SK-N-MC (cell line): ENCODE measurements at regions not wholly inside any gene's neighbourhood (a gene's known extent, or its start where the extent isn't known, plus 50 kb on each side); places are given as distances from the start of the nearest gene placed in this dataset.
"Not testable (repeated sequence)": the region's sequence is repeated elsewhere in the genome, so short reads cannot be mapped to it uniquely, and the experiment has no call there.

Source experiments
- DNase-seq: peaks from one replicate; pipeline ENCODE4 v3.0.0-alpha.2; 2011; ENCODE audit warnings: low read depth, low spot score
- H3K27ac ChIP-seq: fragments of 200-600 bp; sonication (generic); 2 replicates; pipeline ENCODE4 v1.5.1; 2016; ENCODE audit warnings: mixed run types
- H3K36me3 ChIP-seq: fragments of 200-600 bp; sonication (generic); 2 replicates; pipeline ENCODE4 v1.6.1; 2017; ENCODE audit warnings: antibody characterized with exemption, low read length, mixed read lengths; ENCODE audit not compliant: insufficient read depth
- H3K4me3 ChIP-seq: fragments of 200-600 bp; sonication (generic); 2 replicates; pipeline ENCODE4 v1.5.1; 2016
- H3K9ac ChIP-seq: fragments of 200-600 bp; sonication (generic); 2 replicates; pipeline ENCODE4 v1.8.0; 2017; ENCODE audit warnings: mixed run types, mixed read lengths; ENCODE audit not compliant: insufficient read length
- H3K9me3 ChIP-seq: fragments of 200-600 bp; sonication (generic); 2 replicates; pipeline ENCODE4 v1.6.1; 2017; ENCODE audit warnings: low read depth, mild to moderate bottlenecking, antibody characterized with exemption, low read length, moderate library complexity, mixed read lengths
- EZH2 ChIP-seq: fragments of 200-600 bp; sonication (generic); IDR thresholded peaks from one replicate; pipeline ENCODE4 v1.6.1; 2017; ENCODE audit warnings: antibody characterized with exemption
- FOXP2 ChIP-seq: optimal IDR thresholded peaks from 2 replicates; pipeline ENCODE3; 2011; ENCODE audit warnings: mild to moderate bottlenecking, moderate library complexity; ENCODE audit not compliant: insufficient read depth; ENCODE audit errors: extremely low read length, control extremely low read depth
- POLR2AphosphoS5 ChIP-seq: IDR thresholded peaks from 2 replicates; pipeline ENCODE4 v1.6.1; 2012; ENCODE audit warnings: mild to moderate bottlenecking, low read depth, low read length, borderline replicate concordance

DNA sequence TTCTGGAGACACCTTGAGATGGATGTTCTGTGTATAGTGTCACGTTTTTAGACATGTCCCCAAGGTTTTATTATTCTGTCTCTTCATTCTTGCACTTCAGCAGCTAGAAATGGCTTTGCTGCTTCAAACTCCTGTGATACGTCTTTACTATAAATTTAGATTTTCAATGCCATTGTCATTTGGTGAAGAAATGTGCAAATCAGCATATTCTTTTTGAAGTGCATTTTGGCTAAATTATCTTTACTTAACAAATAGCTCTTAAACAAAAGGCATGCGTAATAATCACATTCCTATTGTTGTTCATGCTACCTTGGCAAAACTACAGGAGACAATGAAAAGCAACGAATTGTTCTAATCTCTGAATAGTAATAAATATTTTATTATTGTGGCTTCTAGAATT is 502.9 kb upstream of the SYT1 start:
- Histone ChIP-seq H3K36me3 (no peaks in the 10 kb centered on the region), H3K9ac (no peak overlapping the region), H3K9me3 (no peaks in the 10 kb centered on the region), H3K4me3 (no peak overlapping the region), H3K27ac (no peak overlapping the region)
- TF ChIP-seq EZH2 = no peak
- TF ChIP-seq FOXP2 = no peak
- TF ChIP-seq POLR2AphosphoS5 = no peak
- no peak for DNase-seq

DNA sequence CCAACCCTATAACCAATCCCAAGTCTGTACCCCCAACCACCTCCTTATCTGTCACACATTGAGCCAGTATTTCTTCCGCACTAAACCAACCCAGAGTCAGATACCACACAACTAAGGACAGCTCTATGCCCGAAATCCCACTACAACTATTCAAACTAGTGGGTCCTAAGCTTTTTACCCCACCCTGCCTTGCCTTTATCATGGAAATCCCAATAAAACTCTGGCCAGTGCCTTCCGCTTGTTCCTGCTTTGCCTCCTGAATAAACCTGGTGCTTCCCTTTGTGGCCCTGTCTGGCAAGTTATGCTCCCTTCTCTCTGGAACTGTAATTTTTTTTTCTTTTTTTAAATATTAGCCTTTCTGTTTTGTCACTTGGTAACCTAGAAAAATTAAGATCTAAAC is 493.3 kb upstream of the SYT1 start:
- no peak for DNase-seq
- Histone ChIP-seq H3K27ac (no peak overlapping the region), H3K36me3 (no peaks in the 10 kb centered on the region), H3K9ac (no peak overlapping the region), H3K9me3 (no peaks in the 10 kb centered on the region), H3K4me3 (no peak overlapping the region)
- TF ChIP-seq FOXP2 = no peak
- no peak for TF ChIP-seq POLR2AphosphoS5
- no peak for TF ChIP-seq EZH2

DNA sequence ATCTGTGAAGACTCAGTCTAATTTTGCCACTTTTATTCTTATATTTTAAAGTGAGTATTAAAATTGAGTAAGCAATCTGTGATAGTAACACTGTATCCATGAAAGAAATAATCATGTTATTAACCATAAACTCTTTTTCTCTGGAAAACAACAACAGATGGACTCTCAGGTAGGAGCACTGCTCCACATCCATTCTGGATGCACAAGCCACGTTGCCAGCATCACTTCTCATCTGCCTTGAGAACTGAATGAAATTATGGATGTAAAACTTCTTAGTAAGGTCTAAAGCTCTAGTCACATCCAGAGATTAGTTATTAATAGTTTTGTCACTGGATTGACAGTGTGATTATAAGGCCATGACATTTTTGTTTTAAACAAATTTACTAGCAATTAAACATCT is 489.1 kb upstream of the SYT1 start:
- Histone ChIP-seq H3K27ac (no peak overlapping the region), H3K9me3 (no peaks in the 10 kb centered on the region), H3K36me3 (no peaks in the 10 kb centered on the region), H3K4me3 (no peak overlapping the region), H3K9ac (no peak overlapping the region)
- no peak for DNase-seq
- TF ChIP-seq POLR2AphosphoS5 = no peak
- no peak for TF ChIP-seq FOXP2
- no peak for TF ChIP-seq EZH2

DNA sequence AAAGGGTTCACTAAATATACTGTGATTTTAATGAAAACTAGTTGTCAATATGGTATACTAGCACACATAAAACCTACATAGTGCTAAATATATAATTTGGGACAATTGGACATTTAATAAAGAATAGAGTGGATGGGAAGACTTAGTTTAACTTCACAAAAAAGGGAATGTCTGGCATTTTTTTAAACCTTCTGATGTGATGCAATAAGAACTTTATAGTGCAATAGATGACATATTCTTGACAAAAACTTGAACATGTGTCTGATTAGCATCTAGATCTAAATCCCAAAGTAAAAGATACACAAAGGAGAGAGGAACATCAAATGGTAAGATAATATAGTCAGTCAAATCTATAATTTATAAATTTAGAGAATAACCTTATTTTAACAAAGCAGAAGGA is 488.3 kb upstream of the SYT1 start:
- Histone ChIP-seq H3K27ac (no peak overlapping the region), H3K9ac (no peak overlapping the region), H3K9me3 (no peaks in the 10 kb centered on the region), H3K4me3 (no peak overlapping the region), H3K36me3 (no peaks in the 10 kb centered on the region)
- no peak for DNase-seq
- TF ChIP-seq POLR2AphosphoS5 = no peak
- TF ChIP-seq EZH2 = no peak
- TF ChIP-seq FOXP2 = no peak

GRCh38 chr12:78379065-78379464 is 485.5 kb upstream of the SYT1 start:
- not testable (repeated sequence) for H3K36me3 ChIP-seq, H3K4me3 ChIP-seq, H3K9ac ChIP-seq, H3K27ac ChIP-seq, H3K9me3 ChIP-seq, DNase-seq

GRCh38 chr12:78383414-78383813 is 481.2 kb upstream of the SYT1 start:
- Histone ChIP-seq H3K9me3 (no peaks in the 10 kb centered on the region; the same call in 1 of the 2 replicates), H3K4me3 (no peak overlapping the region), H3K9ac (no peak overlapping the region), H3K36me3 (no peaks in the 10 kb centered on the region), H3K27ac (no peak overlapping the region)
- no peak for DNase-seq
- TF ChIP-seq EZH2 = no peak
- no peak for TF ChIP-seq POLR2AphosphoS5
- no peak for TF ChIP-seq FOXP2

DNA sequence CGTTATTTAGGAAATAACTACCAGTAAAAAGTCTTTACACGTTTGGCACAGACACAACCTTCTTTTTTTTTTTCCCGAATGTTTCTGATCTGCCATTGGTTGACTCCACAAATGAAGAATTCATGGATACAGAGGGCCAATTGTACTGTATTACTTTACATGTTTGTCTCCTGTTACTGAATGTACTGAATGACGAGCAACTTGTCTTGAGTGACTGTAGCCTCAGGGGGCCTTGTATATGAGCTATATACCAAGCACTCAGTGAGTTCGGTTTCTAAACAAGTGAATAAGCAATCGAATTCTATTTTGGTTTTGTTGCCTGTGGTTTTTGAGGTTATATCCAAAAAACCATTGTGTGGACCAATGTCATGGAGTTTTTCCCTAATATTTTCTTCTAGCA is 480.0 kb upstream of the SYT1 start:
- TF ChIP-seq EZH2 = no peak
- TF ChIP-seq POLR2AphosphoS5 = no peak
- no peak for TF ChIP-seq FOXP2
- Histone ChIP-seq H3K4me3 (no peak overlapping the region), H3K9me3 (no peaks in the 10 kb centered on the region; the same call in 1 of the 2 replicates), H3K36me3 (no peaks in the 10 kb centered on the region), H3K9ac (no peak overlapping the region), H3K27ac (no peak overlapping the region)
- no peak for DNase-seq

GRCh38 chr12:78385541-78385940 is 479.0 kb upstream of the SYT1 start:
- H3K9me3 ChIP-seq = no peaks in the 10 kb centered on the region; the same call in 1 of the 2 replicates
- H3K9ac ChIP-seq = no peak overlapping the region
- DNase-seq = no peak
- TF ChIP-seq EZH2 = no peak
- no peak for TF ChIP-seq FOXP2
- no peak for TF ChIP-seq POLR2AphosphoS5
- no peak overlapping the region for H3K4me3 ChIP-seq
- H3K27ac ChIP-seq = no peak overlapping the region; the same call in 1 of the 2 replicates
- H3K36me3 ChIP-seq = no peaks in the 10 kb centered on the region

- no peaks in the 10 kb centered on the region for H3K36me3 ChIP-seq
- H3K27ac ChIP-seq = no peak overlapping the region
- DNase-seq = no peak
- TF ChIP-seq EZH2 (no peak), FOXP2 (no peak), POLR2AphosphoS5 (no peak)
- no peak overlapping the region for H3K9ac ChIP-seq
- no peak overlapping the region for H3K4me3 ChIP-seq
- H3K9me3 ChIP-seq = no peaks in the 10 kb centered on the region; the same call in 1 of the 2 replicates
Measured at GRCh38 chr12:78386871-78387270, 477.7 kb upstream of the SYT1 start.
